ENCODE measurements at regions not wholly inside any gene's neighbourhood (a gene's known extent, or its start where the extent isn't known, plus 50 kb on each side); places are given as distances from the start of the nearest gene placed in this dataset.

DNA sequence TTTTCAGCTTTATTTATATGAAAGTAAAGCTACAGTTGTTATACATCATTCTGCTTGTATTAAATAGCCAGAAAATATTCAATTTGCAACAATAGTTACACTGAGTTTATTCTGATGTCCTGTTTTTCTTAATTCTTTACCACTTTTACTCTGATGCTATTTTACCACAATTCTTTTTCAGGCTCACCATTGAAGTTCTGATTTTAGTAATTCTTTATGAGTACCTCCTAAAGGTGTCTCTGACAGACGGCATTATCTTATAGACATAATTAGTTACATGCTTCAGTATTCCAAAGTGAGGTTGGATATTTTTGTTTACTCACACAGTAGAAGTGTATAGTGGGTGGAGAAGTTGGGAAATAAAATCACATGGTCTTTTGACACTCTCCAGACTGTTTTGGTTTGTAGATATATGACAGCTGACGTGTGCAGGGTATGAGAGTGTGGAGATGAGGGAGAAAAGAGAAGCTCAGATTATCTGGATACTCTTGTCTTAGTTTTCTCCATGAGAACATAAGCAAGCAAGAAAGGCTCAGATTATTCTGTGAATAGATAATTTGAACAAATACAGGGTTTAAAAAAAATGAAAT, 97.4 kb downstream of the FBXO4 start:
- 39 to 48% (median 43%) methylated on average over 2 of the region's 2 CpGs for WGBS, 3 donors
- no peak for FAIRE-seq
- H3K27me3 ChIP-seq (ENCODE audit: control insufficient read depth in 3 of 3, insufficient read depth in 3 of 3, low read length in 3 of 3), result no peaks in the 10 kb centered on the region

DNA sequence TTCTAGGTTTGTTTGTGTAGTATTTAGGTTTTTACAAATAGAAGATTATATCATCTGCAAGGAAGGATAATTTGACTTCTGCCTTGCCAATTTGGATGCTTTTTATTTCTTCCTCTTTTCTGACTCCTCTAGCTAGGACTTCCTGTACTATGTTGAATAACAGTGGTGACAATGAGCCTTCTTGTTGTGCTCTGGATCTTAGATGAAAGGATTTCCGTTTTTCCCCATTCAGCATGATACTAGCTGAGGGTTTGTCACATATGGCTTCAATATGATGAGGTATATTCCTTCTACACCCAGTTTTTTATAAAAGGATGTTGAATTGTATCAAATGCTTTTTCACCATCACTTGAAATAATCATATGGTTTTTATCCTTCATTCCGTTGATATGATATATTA, 101.4 kb downstream of the FBXO4 start:
- WGBS, 3 donors, result 75 to 78% (median 76%) methylated on average over 2 of the region's 2 CpGs
- no peaks in the 10 kb centered on the region for H3K36me3 ChIP-seq (ENCODE audit: control insufficient read depth in 3 of 3, insufficient read depth in 2 of 3, low read depth in 1 of 3, low read length in 3 of 3)
- H3K9me3 ChIP-seq (ENCODE audit: control insufficient read depth in 2 of 2, insufficient read depth in 1 of 2, low read depth in 1 of 2, low read length in 1 of 2), result no peaks in the 10 kb centered on the region
- H3K27me3 ChIP-seq (ENCODE audit: control insufficient read depth in 3 of 3, insufficient read depth in 3 of 3, low read length in 3 of 3), result no peaks in the 10 kb centered on the region
- no peaks in the 10 kb centered on the region for H3K4me1 ChIP-seq (ENCODE audit: control insufficient read depth in 3 of 3, insufficient read depth in 2 of 3, low read depth in 1 of 3, low read length in 2 of 3)
- no peak overlapping the region for H3K27ac ChIP-seq (ENCODE audit: low read depth in 1 of 3, low read length in 2 of 3)
- DNase-seq (no peak), FAIRE-seq (no peak)
- no peak overlapping the region for H3K4me3 ChIP-seq (ENCODE audit: low read depth in 1 of 3, low read length in 3 of 3)

More for the DNA sequence above, 97.4 kb downstream of the FBXO4 start:
- H3K9me3 ChIP-seq (ENCODE audit: control insufficient read depth in 2 of 2, insufficient read depth in 1 of 2, low read depth in 1 of 2, low read length in 1 of 2), result no peaks in the 10 kb centered on the region
- no peaks in the 10 kb centered on the region for H3K36me3 ChIP-seq (ENCODE audit: control insufficient read depth in 3 of 3, insufficient read depth in 2 of 3, low read depth in 1 of 3, low read length in 3 of 3)
- no peaks in the 10 kb centered on the region for H3K4me1 ChIP-seq (ENCODE audit: control insufficient read depth in 3 of 3, insufficient read depth in 2 of 3, low read depth in 1 of 3, low read length in 2 of 3)
- no peak overlapping the region for H3K27ac ChIP-seq (ENCODE audit: low read depth in 1 of 3, low read length in 2 of 3)
- no peak overlapping the region for H3K4me3 ChIP-seq (ENCODE audit: low read depth in 1 of 3, low read length in 3 of 3)
- no peak for DNase-seq

DNA sequence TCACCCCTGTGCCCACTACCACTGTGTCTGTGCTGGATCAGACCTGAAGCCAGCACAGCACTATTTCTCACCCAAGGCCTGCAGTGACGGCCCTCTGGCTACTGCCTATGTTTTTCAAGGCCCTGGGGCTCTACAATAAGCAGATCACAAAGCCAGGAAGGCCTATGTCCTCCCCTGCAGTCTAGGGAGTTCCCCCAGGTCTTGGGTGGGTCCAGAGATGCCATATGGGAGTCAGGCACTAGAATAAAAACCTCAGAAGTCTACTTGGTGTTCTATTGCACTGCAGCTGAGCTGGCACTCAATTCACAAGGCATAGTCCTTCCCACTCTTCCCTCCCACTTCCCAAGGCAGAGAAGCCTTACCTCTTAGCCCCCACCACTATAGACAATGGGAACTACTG, 107.1 kb downstream of the FBXO4 start:
- Histone ChIP-seq H3K36me3 (ENCODE audit: control insufficient read depth in 3 of 3, insufficient read depth in 2 of 3, low read depth in 1 of 3, low read length in 3 of 3) (no peaks in the 10 kb centered on the region), H3K4me3 (ENCODE audit: low read depth in 1 of 3, low read length in 3 of 3) (no peak overlapping the region), H3K27me3 (ENCODE audit: control insufficient read depth in 3 of 3, insufficient read depth in 3 of 3, low read length in 3 of 3) (no peaks in the 10 kb centered on the region), H3K4me1 (ENCODE audit: control insufficient read depth in 3 of 3, insufficient read depth in 2 of 3, low read depth in 1 of 3, low read length in 2 of 3) (no peaks in the 10 kb centered on the region), H3K9me3 (ENCODE audit: control insufficient read depth in 2 of 2, insufficient read depth in 1 of 2, low read depth in 1 of 2, low read length in 1 of 2) (no peaks in the 10 kb centered on the region), H3K27ac (ENCODE audit: low read depth in 1 of 3, low read length in 2 of 3) (no peak overlapping the region)
- 0 to 55% (median 8%) methylated on average over 1 of the region's 1 CpG for WGBS, 3 donors
- no peak for FAIRE-seq
- DNase-seq, result no peak

DNA sequence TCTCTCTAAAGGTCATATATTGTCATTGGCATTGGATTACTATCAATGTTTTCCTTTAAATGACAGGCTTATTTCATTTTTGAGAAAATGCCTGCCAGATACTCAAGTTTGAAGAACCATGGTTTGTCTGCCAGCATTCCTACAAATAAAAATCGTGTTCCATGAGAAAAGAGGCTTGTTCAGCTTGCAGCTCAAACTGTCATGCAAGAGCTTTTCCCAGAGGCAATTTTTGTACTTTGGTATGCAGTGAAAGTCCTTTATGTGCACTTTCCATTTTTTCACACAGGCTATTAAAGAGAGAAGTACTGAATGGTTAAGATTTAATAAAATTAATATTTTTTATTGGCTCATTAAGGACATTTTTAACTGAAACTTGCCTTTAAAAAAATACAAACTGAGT, 110.4 kb downstream of the FBXO4 start:
- Histone ChIP-seq H3K27me3 (ENCODE audit: control insufficient read depth in 3 of 3, insufficient read depth in 3 of 3, low read length in 3 of 3) (no peaks in the 10 kb centered on the region), H3K4me1 (ENCODE audit: control insufficient read depth in 3 of 3, insufficient read depth in 2 of 3, low read depth in 1 of 3, low read length in 2 of 3) (no peaks in the 10 kb centered on the region), H3K36me3 (ENCODE audit: control insufficient read depth in 3 of 3, insufficient read depth in 2 of 3, low read depth in 1 of 3, low read length in 3 of 3) (no peaks in the 10 kb centered on the region), H3K4me3 (ENCODE audit: low read depth in 1 of 3, low read length in 3 of 3) (no peak overlapping the region), H3K27ac (ENCODE audit: low read depth in 1 of 3, low read length in 2 of 3) (no peak overlapping the region), H3K9me3 (ENCODE audit: control insufficient read depth in 2 of 2, insufficient read depth in 1 of 2, low read depth in 1 of 2, low read length in 1 of 2) (no peaks in the 10 kb centered on the region)
- DNase-seq (no peak), FAIRE-seq (no peak)
- WGBS, 3 donors, result 20 to 28% (median 21%) methylated on average over 1 of the region's 1 CpG

DNA sequence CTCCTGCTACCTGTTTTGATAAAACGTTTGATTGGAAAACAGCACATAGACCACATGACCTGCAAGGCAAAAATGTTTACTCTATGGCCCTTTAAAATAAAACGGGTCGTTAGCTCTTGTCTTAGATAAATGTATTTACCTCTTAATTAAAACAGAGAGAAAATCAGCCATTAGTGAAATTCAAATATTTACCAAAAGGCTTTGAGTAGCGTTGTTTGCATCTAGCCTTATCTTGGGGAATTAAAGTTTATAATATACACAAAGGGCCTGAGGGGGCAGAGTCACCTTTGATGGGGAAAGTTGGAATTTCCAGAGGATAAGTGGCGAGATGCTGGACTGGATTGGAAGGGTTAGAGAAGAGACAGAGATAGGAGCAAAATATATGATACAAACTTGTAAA, 111.3 kb downstream of the FBXO4 start:
- Histone ChIP-seq H3K4me1 (ENCODE audit: control insufficient read depth in 3 of 3, insufficient read depth in 2 of 3, low read depth in 1 of 3, low read length in 2 of 3) (no peaks in the 10 kb centered on the region), H3K9me3 (ENCODE audit: control insufficient read depth in 2 of 2, insufficient read depth in 1 of 2, low read depth in 1 of 2, low read length in 1 of 2) (no peaks in the 10 kb centered on the region), H3K27ac (ENCODE audit: low read depth in 1 of 3, low read length in 2 of 3) (no peak overlapping the region), H3K27me3 (ENCODE audit: control insufficient read depth in 3 of 3, insufficient read depth in 3 of 3, low read length in 3 of 3) (no peaks in the 10 kb centered on the region), H3K4me3 (ENCODE audit: low read depth in 1 of 3, low read length in 3 of 3) (no peak overlapping the region), H3K36me3 (ENCODE audit: control insufficient read depth in 3 of 3, insufficient read depth in 2 of 3, low read depth in 1 of 3, low read length in 3 of 3) (no peaks in the 10 kb centered on the region)
- FAIRE-seq (no peak), DNase-seq (no peak)
- 5 to 38% (median 18%) methylated on average over 5 of the region's 5 CpGs for WGBS, 3 donors

DNA sequence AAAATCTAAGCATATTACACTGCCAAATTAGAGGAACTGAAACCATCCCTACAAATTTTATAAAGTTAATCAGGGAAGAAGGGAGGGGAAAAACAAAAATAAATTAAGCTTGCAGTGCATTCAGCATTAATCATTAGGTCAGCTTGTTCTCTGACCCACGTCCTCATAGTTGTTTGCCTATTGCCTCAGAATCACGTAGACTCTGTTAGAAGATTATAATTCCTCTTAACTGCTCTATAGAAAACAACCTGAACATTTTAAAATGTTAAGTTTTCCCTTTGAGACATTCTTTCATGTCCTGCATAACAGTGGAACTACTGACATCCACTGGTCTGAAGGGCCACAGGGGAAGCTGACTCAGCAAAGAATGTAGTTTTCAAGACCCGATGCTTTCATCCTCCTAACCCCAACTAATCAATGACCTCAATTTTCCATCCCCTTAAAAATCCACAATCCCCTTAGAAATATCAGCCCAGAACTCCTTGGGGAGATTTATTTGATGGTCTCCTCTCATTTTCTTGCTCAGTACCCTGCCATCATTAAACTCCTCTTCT, 112.4 kb downstream of the FBXO4 start:
- Histone ChIP-seq H3K27me3 (ENCODE audit: control insufficient read depth in 3 of 3, insufficient read depth in 3 of 3, low read length in 3 of 3) (no peaks in the 10 kb centered on the region), H3K36me3 (ENCODE audit: control insufficient read depth in 3 of 3, insufficient read depth in 2 of 3, low read depth in 1 of 3, low read length in 3 of 3) (no peaks in the 10 kb centered on the region), H3K4me3 (ENCODE audit: low read depth in 1 of 3, low read length in 3 of 3) (no peak overlapping the region), H3K9me3 (ENCODE audit: control insufficient read depth in 2 of 2, insufficient read depth in 1 of 2, low read depth in 1 of 2, low read length in 1 of 2) (no peaks in the 10 kb centered on the region), H3K27ac (ENCODE audit: low read depth in 1 of 3, low read length in 2 of 3) (no peak overlapping the region), H3K4me1 (ENCODE audit: control insufficient read depth in 3 of 3, insufficient read depth in 2 of 3, low read depth in 1 of 3, low read length in 2 of 3) (no peaks in the 10 kb centered on the region)
- WGBS, 3 donors, result 26 to 43% (median 33%) methylated on average over 3 of the region's 3 CpGs
- no peak for DNase-seq
- no peak for FAIRE-seq

DNA sequence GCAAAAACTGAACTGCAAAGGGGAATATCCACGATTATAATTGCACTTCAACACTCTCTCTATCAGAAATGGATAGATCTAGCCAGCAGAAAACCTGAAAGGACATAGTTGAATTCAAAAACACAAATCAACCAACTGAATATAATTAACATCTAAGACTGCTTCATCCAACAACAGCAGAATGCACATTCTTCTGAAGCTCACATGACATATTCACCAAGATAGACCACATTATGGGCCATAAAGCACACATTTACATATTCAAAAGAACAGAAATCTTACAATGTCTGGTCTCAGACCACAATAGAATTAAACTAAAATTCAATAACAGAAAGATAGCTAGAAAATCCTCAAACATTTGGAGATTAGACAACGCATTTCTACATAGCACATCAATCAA, 118.3 kb downstream of the FBXO4 start:
- WGBS, 3 donors, result 80 to 82% (median 81%) methylated on average over 2 of the region's 2 CpGs
- Histone ChIP-seq H3K27ac (ENCODE audit: low read depth in 1 of 3, low read length in 2 of 3) (no peak overlapping the region), H3K9me3 (ENCODE audit: control insufficient read depth in 2 of 2, insufficient read depth in 1 of 2, low read depth in 1 of 2, low read length in 1 of 2) (no peaks in the 10 kb centered on the region), H3K4me1 (ENCODE audit: control insufficient read depth in 3 of 3, insufficient read depth in 2 of 3, low read depth in 1 of 3, low read length in 2 of 3) (no peaks in the 10 kb centered on the region), H3K36me3 (ENCODE audit: control insufficient read depth in 3 of 3, insufficient read depth in 2 of 3, low read depth in 1 of 3, low read length in 3 of 3) (no peaks in the 10 kb centered on the region), H3K4me3 (ENCODE audit: low read depth in 1 of 3, low read length in 3 of 3) (no peak overlapping the region), H3K27me3 (ENCODE audit: control insufficient read depth in 3 of 3, insufficient read depth in 3 of 3, low read length in 3 of 3) (no peaks in the 10 kb centered on the region)
- FAIRE-seq (no peak), DNase-seq (no peak)

DNA sequence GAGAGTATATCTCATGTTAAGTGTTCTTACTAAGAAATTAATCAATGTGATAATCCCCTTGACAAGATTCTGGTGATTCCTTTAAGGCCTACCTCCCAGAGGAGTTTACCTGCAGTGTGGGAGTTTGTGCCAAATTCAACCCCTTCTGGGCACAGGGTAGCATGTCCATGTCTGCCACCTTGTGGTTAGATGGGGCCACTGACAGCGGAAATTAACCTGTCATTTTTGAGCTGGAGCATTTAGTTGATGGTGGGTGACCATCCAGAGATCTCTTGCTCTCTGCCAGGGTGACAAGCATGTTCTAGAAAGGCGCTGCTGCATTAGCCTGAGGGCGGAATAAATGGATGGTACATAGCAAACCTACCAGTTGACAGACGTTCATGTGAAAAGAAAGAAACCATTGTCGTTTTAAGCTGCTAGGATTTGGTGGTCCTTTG, 132.2 kb downstream of the FBXO4 start:
- Histone ChIP-seq H3K4me1 (ENCODE audit: control insufficient read depth in 3 of 3, insufficient read depth in 2 of 3, low read depth in 1 of 3, low read length in 2 of 3) (no peaks in the 10 kb centered on the region), H3K27ac (ENCODE audit: low read depth in 1 of 3, low read length in 2 of 3) (no peak overlapping the region), H3K9me3 (ENCODE audit: control insufficient read depth in 2 of 2, insufficient read depth in 1 of 2, low read depth in 1 of 2, low read length in 1 of 2) (no peaks in the 10 kb centered on the region), H3K36me3 (ENCODE audit: control insufficient read depth in 3 of 3, insufficient read depth in 2 of 3, low read depth in 1 of 3, low read length in 3 of 3) (no peaks in the 10 kb centered on the region), H3K4me3 (ENCODE audit: low read depth in 1 of 3, low read length in 3 of 3) (no peak overlapping the region), H3K27me3 (ENCODE audit: control insufficient read depth in 3 of 3, insufficient read depth in 3 of 3, low read length in 3 of 3) (no peaks in the 10 kb centered on the region)
- DNase-seq (peak; percentile 36 to 39), FAIRE-seq (no peak)
- WGBS, 3 donors, result 24 to 28% (median 25%) methylated on average over 5 of the region's 5 CpGs

DNA sequence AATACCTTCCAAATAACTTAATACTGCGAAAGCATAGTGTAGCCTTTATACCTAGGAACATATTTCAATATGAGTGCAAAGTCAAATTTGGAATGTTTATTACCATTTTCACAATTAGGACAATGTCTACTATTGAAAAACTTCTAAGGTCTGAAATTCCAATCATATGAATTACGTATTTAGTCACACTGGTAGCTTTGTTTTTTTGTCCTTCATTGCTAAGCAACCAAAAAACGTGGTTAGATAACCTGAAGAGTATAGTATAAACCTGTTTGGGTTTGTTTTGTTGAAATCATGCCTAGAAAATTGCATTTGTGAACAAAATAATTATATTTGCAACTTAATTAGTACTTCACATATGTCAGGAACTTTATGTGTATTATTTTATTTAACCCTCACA, 134.2 kb downstream of the FBXO4 start:
- Histone ChIP-seq H3K27ac (ENCODE audit: low read depth in 1 of 3, low read length in 2 of 3) (no peak overlapping the region), H3K4me3 (ENCODE audit: low read depth in 1 of 3, low read length in 3 of 3) (no peak overlapping the region), H3K36me3 (ENCODE audit: control insufficient read depth in 3 of 3, insufficient read depth in 2 of 3, low read depth in 1 of 3, low read length in 3 of 3) (no peaks in the 10 kb centered on the region), H3K9me3 (ENCODE audit: control insufficient read depth in 2 of 2, insufficient read depth in 1 of 2, low read depth in 1 of 2, low read length in 1 of 2) (no peaks in the 10 kb centered on the region), H3K4me1 (ENCODE audit: control insufficient read depth in 3 of 3, insufficient read depth in 2 of 3, low read depth in 1 of 3, low read length in 2 of 3) (no peaks in the 10 kb centered on the region), H3K27me3 (ENCODE audit: control insufficient read depth in 3 of 3, insufficient read depth in 3 of 3, low read length in 3 of 3) (no peaks in the 10 kb centered on the region)
- FAIRE-seq (no peak), DNase-seq (no peak)
- WGBS, 3 donors, result 38 to 50% (median 40%) methylated on average over 3 of the region's 3 CpGs

All from small intestine (tissue), 7 donors.